Loucy (cell line): ENCODE measurements at regions not wholly inside any gene's neighbourhood (a gene's known extent, or its start where the extent isn't known, plus 50 kb on each side); places are given as distances from the start of the nearest gene placed in this dataset.

Source experiments
- H2AFZ ChIP-seq: fragments of 200-600 bp; sonication (generic); 2 replicates; pipeline ENCODE4 v1.6.0; 2016; ENCODE audit warnings: antibody characterized with exemption, mild to moderate bottlenecking, low read length, moderate library complexity
- H3F3A ChIP-seq: fragments of 200-600 bp; 2 replicates; pipeline ENCODE4 v1.6.0; 2016; ENCODE audit warnings: antibody characterized with exemption, low read depth, mild to moderate bottlenecking
- H3K27me3 ChIP-seq: fragments of 200-600 bp; sonication (generic); 2 replicates; pipeline ENCODE4 v1.6.1; 2014; ENCODE audit warnings: low read length, mild to moderate bottlenecking; ENCODE audit not compliant: insufficient read depth, poor library complexity, severe bottlenecking
- H3K36me3 ChIP-seq: fragments of 200-600 bp; sonication (generic); 2 replicates; pipeline ENCODE4 v1.6.1; 2016; ENCODE audit warnings: low read length; ENCODE audit not compliant: insufficient read depth
- H3K4me1 ChIP-seq: fragments of 200-600 bp; sonication (generic); 2 replicates; pipeline ENCODE4 v1.5.1; 2014; ENCODE audit warnings: low read length, mild to moderate bottlenecking; ENCODE audit not compliant: insufficient read depth, poor library complexity, severe bottlenecking
- H3K4me2 ChIP-seq: fragments of 200-600 bp; sonication (generic); 2 replicates; pipeline ENCODE4 v1.6.0; 2014; ENCODE audit warnings: antibody characterized with exemption, low read length, low read depth, mild to moderate bottlenecking; ENCODE audit not compliant: poor library complexity, severe bottlenecking
- H3K4me3 ChIP-seq: fragments of 200-600 bp; sonication (generic); 2 replicates; pipeline ENCODE4 v1.5.1; 2014; ENCODE audit warnings: low read length, mild to moderate bottlenecking, mixed read lengths; ENCODE audit not compliant: poor library complexity, severe bottlenecking
- H3K79me2 ChIP-seq: fragments of 200-600 bp; sonication (generic); 2 replicates; pipeline ENCODE4 v1.6.1; 2014; ENCODE audit warnings: low read length; ENCODE audit not compliant: insufficient read depth
- H3K9ac ChIP-seq: fragments of 200-600 bp; sonication (generic); 2 replicates; pipeline ENCODE4 v1.6.0; 2014; ENCODE audit warnings: mild to moderate bottlenecking, low read depth, low read length, moderate library complexity; ENCODE audit not compliant: poor library complexity, severe bottlenecking
- H3K9me2 ChIP-seq: fragments of 200-600 bp; sonication (generic); replicated peaks from 2 replicates; pipeline ENCODE4 v1.6.1; 2016; ENCODE audit warnings: low read depth, low read length, mixed read lengths
- H3K9me3 ChIP-seq: fragments of 200-600 bp; sonication (generic); 2 replicates; pipeline ENCODE4 v1.6.1; 2014; ENCODE audit warnings: mild to moderate bottlenecking, antibody characterized with exemption, low read length, low read depth; ENCODE audit not compliant: insufficient read depth
- H4K20me1 ChIP-seq: fragments of 200-600 bp; sonication (generic); 2 replicates; pipeline ENCODE4 v1.6.0; 2014; ENCODE audit warnings: antibody characterized with exemption, low read length, mild to moderate bottlenecking; ENCODE audit not compliant: insufficient read depth, poor library complexity, severe bottlenecking
- CTCF ChIP-seq: fragments of 200-600 bp; sonication (generic); conservative IDR thresholded peaks from 2 replicates; pipeline ENCODE4 v1.5.1; 2014; ENCODE audit warnings: mild to moderate bottlenecking, antibody characterized with exemption, low read length
- EZH2phosphoT487 ChIP-seq: fragments of 200-600 bp; IDR thresholded peaks from 2 replicates; pipeline ENCODE4 v1.6.1; 2018; ENCODE audit warnings: antibody characterized with exemption, mild to moderate bottlenecking, moderate library complexity, borderline replicate concordance

- TF ChIP-seq CTCF: no peak
- no peak for TF ChIP-seq EZH2phosphoT487
- no peak overlapping the region for H3K4me3 ChIP-seq
Observed at GRCh38 chr4:137649711-137650450, 117.6 kb upstream of the PCDH18 start.

GRCh38 chr4:137648531-137648930, 116.2 kb upstream of the PCDH18 start:
- Histone ChIP-seq H3K4me2 (no peak overlapping the region), H2AFZ (0 out of 2 replicates have a peak overlapping the region, but pooled peaks have one; percentile 12), H3K9me2 (no peaks in the 10 kb centered on the region), H3K36me3 (no peaks in the 10 kb centered on the region), H3F3A (no peaks in the 10 kb centered on the region), H3K27me3 (no peaks in the 10 kb centered on the region), H4K20me1 (no peaks in the 10 kb centered on the region), H3K9me3 (no peaks in the 10 kb centered on the region), H3K79me2 (no peaks in the 10 kb centered on the region), H3K4me3 (no peak overlapping the region), H3K9ac (no peak overlapping the region), H3K4me1 (peaks cover 2% of the 10 kb centered on the region)
- TF ChIP-seq CTCF (no peak), EZH2phosphoT487 (no peak)

More at GRCh38 chr4:137649711-137650450, 117.6 kb upstream of the PCDH18 start:
- Histone ChIP-seq H3K4me1 (peaks cover 2% of the 10 kb centered on the region), H3K27me3 (no peaks in the 10 kb centered on the region), H3K79me2 (no peaks in the 10 kb centered on the region), H3K9ac (no peak overlapping the region), H3K9me2 (no peaks in the 10 kb centered on the region), H3K9me3 (no peaks in the 10 kb centered on the region), H2AFZ (no peak overlapping the region), H3K36me3 (no peaks in the 10 kb centered on the region), H4K20me1 (no peaks in the 10 kb centered on the region), H3K4me2 (no peak overlapping the region), H3F3A (no peaks in the 10 kb centered on the region)

GRCh38 chr4:137647375-137647774, 115.1 kb upstream of the PCDH18 start:
- Histone ChIP-seq H3F3A (no peaks in the 10 kb centered on the region), H3K79me2 (no peaks in the 10 kb centered on the region), H3K27me3 (no peaks in the 10 kb centered on the region), H3K9ac (no peak overlapping the region), H3K4me3 (no peak overlapping the region), H3K9me2 (no peaks in the 10 kb centered on the region), H4K20me1 (no peaks in the 10 kb centered on the region), H3K36me3 (no peaks in the 10 kb centered on the region), H2AFZ (no peak overlapping the region), H3K9me3 (no peaks in the 10 kb centered on the region), H3K4me2 (no peak overlapping the region), H3K4me1 (peaks cover 2% of the 10 kb centered on the region)
- TF ChIP-seq EZH2phosphoT487 (no peak), CTCF (peak; percentile 32)
